OCI-LY7 (cell line): ENCODE measurements at regions not wholly inside any gene's neighbourhood (a gene's known extent, or its start where the extent isn't known, plus 50 kb on each side); places are given as distances from the start of the nearest gene placed in this dataset.
A peak's percentile ranks its signal among the peaks of the same experiment; 100 is the strongest.

ENCODE experiments used
- BruUV-seq: library from RNA; stranded (reverse); fragments of 400-500 nt; replicated peaks from 2 replicates; lab custom pipeline; 2021; lab: Mats Ljungman, UMichigan
- CTCF ChIA-PET: fragments of 300-600 bp; sonication (Branson Sonifier 250); formaldehyde crosslinking; loops from one replicate; lab custom pipeline; 2022; ENCODE audit warnings: antibody characterized with exemption; ENCODE audit not compliant: unreplicated experiment; lab: Charles Lee
- POLR2A ChIA-PET: fragments of 300-600 bp; sonication (Branson Sonifier 250); formaldehyde crosslinking; loops from one replicate; lab custom pipeline; 2022; ENCODE audit warnings: antibody characterized with exemption; lab: Charles Lee
- DNase-seq: peaks from one replicate; pipeline ENCODE4 v3.0.0-alpha.2; 2015; ENCODE audit warnings: low spot score
- H2AFZ ChIP-seq: fragments of 200-600 bp; sonication (generic), shearing (Covaris generic); 2 replicates; pipeline ENCODE4 v1.6.1; 2014; ENCODE audit warnings: mild to moderate bottlenecking, antibody characterized with exemption, low read length, moderate library complexity
- H3K27ac ChIP-seq: fragments of 200-600 bp; sonication (generic); 2 replicates; pipeline ENCODE4 v1.5.1; 2014; ENCODE audit warnings: mixed run types, low read depth, mild to moderate bottlenecking, moderate library complexity, low read length, inconsistent platforms; ENCODE audit not compliant: poor library complexity, severe bottlenecking
- H3K36me3 ChIP-seq: fragments of 200-600 bp; sonication (generic); 2 replicates; pipeline ENCODE4 v1.6.1; 2014; ENCODE audit warnings: mild to moderate bottlenecking, antibody characterized with exemption, low read length, moderate library complexity, mixed read lengths; ENCODE audit not compliant: insufficient read depth
- H3K4me1 ChIP-seq: fragments of 200-600 bp; sonication (generic); 2 replicates; pipeline ENCODE4 v1.5.1; 2014; ENCODE audit warnings: mild to moderate bottlenecking, low read length; ENCODE audit not compliant: insufficient read depth, poor library complexity, severe bottlenecking
- H3K4me2 ChIP-seq: fragments of 200-600 bp; sonication (generic); 2 replicates; pipeline ENCODE4 v1.6.1; 2014; ENCODE audit warnings: mild to moderate bottlenecking, low read length
- H3K4me3 ChIP-seq: fragments of 200-600 bp; sonication (generic); 2 replicates; pipeline ENCODE4 v1.5.1; 2014; ENCODE audit warnings: mild to moderate bottlenecking, low read depth, low read length; ENCODE audit not compliant: poor library complexity, severe bottlenecking
- H3K79me2 ChIP-seq: fragments of 200-600 bp; sonication (generic); 2 replicates; pipeline ENCODE4 v1.6.1; 2016; ENCODE audit warnings: low read depth, mild to moderate bottlenecking, low read length, moderate library complexity, mixed read lengths; ENCODE audit not compliant: insufficient read depth
- H3K9me2 ChIP-seq: fragments of 200-600 bp; sonication (generic); 2 replicates; pipeline ENCODE4 v1.6.1; 2016; ENCODE audit warnings: mild to moderate bottlenecking, low read length, mixed read lengths; ENCODE audit not compliant: insufficient read depth
- H3K9me3 ChIP-seq: fragments of 200-600 bp; sonication (generic); 2 replicates; pipeline ENCODE4 v1.6.1; 2014; ENCODE audit warnings: mild to moderate bottlenecking, mixed run types, low read length, mixed read lengths
- H4K20me1 ChIP-seq: fragments of 200-600 bp; sonication (generic); 2 replicates; pipeline ENCODE4 v1.6.1; 2014; ENCODE audit warnings: mild to moderate bottlenecking, antibody characterized with exemption, low read length, moderate library complexity, mixed read lengths; ENCODE audit not compliant: insufficient read depth
- EZH2phosphoT487 ChIP-seq: fragments of 200-600 bp; sonication (generic); IDR thresholded peaks from 2 replicates; pipeline ENCODE4 v1.6.1; 2018; ENCODE audit warnings: low read depth, borderline replicate concordance, mild to moderate bottlenecking, mixed run types, antibody characterized with exemption, low read length, moderate library complexity, mixed read lengths
- intact Hi-C: fragments of 100-400 bp; cut with micrococcal nuclease; formaldehyde crosslinking; loops from one replicate; pipeline ENCODE4 v1.10.0; 2022; ENCODE audit not compliant: unreplicated experiment
- TF ChIP-seq, protein P1 (sequence below): fragments of 200-600 bp; sonication (generic); conservative IDR thresholded peaks from 2 replicates; pipeline ENCODE4 v1.5.1; 2014; ENCODE audit warnings: mild to moderate bottlenecking, antibody characterized with exemption, low read length, moderate library complexity, mixed read lengths

DNA sequence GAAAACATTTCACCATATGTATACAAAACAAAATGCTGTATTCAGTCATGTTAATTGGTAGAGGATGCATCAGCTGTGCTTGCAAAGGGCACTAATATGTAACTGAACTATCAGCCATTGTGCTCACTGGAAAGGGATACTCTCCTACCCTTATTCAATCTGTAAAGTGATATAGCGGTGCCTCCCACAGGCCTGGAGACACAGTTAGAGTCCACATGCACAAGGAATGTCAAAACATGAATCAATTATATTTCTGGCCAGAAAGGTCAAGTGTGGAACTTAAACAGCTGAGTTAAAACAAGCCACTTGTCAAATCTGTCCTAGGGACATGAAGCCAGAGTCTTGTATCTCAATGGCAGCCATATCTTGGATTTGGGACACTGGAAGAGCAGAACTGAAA is 71.2 kb upstream of the IZUMO3 start:
- no peaks in the 10 kb centered on the region for H3K79me2 ChIP-seq
- intact Hi-C loops: no loop called here
- POLR2A ChIA-PET: no interaction called here
- no peak overlapping the region for H3K4me2 ChIP-seq
- CTCF ChIA-PET: no interaction called here
- H4K20me1 ChIP-seq: no peaks in the 10 kb centered on the region
- H2AFZ ChIP-seq: no peak overlapping the region
- H3K4me1 ChIP-seq: no peaks in the 10 kb centered on the region
- no peak overlapping the region for H3K27ac ChIP-seq
- H3K9me2 ChIP-seq: no peaks in the 10 kb centered on the region; the same call in 1 of the 2 replicates
- H3K4me3 ChIP-seq: no peak overlapping the region
- no TSS peak for BruUV-seq
- no peaks in the 10 kb centered on the region for H3K36me3 ChIP-seq
- TF ChIP-seq, protein P1, sequence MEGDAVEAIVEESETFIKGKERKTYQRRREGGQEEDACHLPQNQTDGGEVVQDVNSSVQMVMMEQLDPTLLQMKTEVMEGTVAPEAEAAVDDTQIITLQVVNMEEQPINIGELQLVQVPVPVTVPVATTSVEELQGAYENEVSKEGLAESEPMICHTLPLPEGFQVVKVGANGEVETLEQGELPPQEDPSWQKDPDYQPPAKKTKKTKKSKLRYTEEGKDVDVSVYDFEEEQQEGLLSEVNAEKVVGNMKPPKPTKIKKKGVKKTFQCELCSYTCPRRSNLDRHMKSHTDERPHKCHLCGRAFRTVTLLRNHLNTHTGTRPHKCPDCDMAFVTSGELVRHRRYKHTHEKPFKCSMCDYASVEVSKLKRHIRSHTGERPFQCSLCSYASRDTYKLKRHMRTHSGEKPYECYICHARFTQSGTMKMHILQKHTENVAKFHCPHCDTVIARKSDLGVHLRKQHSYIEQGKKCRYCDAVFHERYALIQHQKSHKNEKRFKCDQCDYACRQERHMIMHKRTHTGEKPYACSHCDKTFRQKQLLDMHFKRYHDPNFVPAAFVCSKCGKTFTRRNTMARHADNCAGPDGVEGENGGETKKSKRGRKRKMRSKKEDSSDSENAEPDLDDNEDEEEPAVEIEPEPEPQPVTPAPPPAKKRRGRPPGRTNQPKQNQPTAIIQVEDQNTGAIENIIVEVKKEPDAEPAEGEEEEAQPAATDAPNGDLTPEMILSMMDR: no peak
- TF ChIP-seq EZH2phosphoT487: no peak
- no peaks in the 10 kb centered on the region for H3K9me3 ChIP-seq
- no peak for DNase-seq

DNA sequence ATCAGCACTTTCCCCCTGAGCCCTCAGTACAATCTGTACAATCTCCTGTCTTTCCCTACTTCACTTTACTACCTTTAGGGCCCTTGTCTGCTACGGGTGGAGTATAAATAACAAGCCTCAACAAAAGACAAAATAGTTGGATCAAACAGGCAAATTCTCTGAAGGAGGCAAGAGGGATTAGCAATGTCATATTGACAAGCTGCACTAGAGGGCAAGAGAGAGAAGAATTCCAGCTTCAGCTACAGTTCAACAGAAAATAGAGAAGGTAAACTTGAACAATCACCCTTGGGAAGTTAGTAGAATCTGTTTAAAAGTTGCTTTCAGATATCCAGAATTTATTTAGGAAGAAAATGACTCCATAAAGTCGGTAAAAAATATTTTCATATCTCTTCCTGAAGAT is 68.4 kb upstream of the IZUMO3 start:
- H3K4me1 ChIP-seq: no peaks in the 10 kb centered on the region
- intact Hi-C loops: no loop called here
- POLR2A ChIA-PET: no interaction called here
- H2AFZ ChIP-seq: no peak overlapping the region
- H4K20me1 ChIP-seq: no peaks in the 10 kb centered on the region
- no peak for DNase-seq
- H3K4me3 ChIP-seq: no peak overlapping the region
- no peak overlapping the region for H3K4me2 ChIP-seq
- CTCF ChIA-PET: no interaction called here
- TF ChIP-seq, protein P1: 0 out of 2 replicates have a peak, but pooled peaks have one; percentile 16
- no peak for TF ChIP-seq EZH2phosphoT487
- H3K36me3 ChIP-seq: no peaks in the 10 kb centered on the region
- no peak overlapping the region for H3K27ac ChIP-seq
- H3K9me3 ChIP-seq: no peaks in the 10 kb centered on the region
- H3K79me2 ChIP-seq: no peaks in the 10 kb centered on the region
- no TSS peak for BruUV-seq
- no peaks in the 10 kb centered on the region; the same call in 1 of the 2 replicates for H3K9me2 ChIP-seq

GRCh38 chr9:24608599-24608998 is 62.9 kb upstream of the IZUMO3 start:
- no TSS peak for BruUV-seq

More at GRCh38 chr9:24608599-24608998, 62.9 kb upstream of the IZUMO3 start:
- TF ChIP-seq EZH2phosphoT487: no peak
- TF ChIP-seq, protein P1: no peak
- H3K36me3 ChIP-seq: no peaks in the 10 kb centered on the region
- H3K9me3 ChIP-seq: no peaks in the 10 kb centered on the region
- no peaks in the 10 kb centered on the region for H3K4me1 ChIP-seq
- ChIA-PET POLR2A (interaction anchor here (0.6 kb wide), 3 partner anchors 729 to 1514 kb away, joined by 3 read pairs; no protein-coding TSS in a partner anchor), CTCF (no interaction called here)
- no peaks in the 10 kb centered on the region for H3K79me2 ChIP-seq
- H3K27ac ChIP-seq: no peak overlapping the region
- DNase-seq: no peak
- no peak overlapping the region for H2AFZ ChIP-seq
- H3K9me2 ChIP-seq: no peaks in the 10 kb centered on the region
- H4K20me1 ChIP-seq: no peaks in the 10 kb centered on the region
- intact Hi-C loops: loop anchor here (10.0 kb wide), 1 partner anchor 46 kb away; no protein-coding TSS in a partner anchor
- no peak overlapping the region for H3K4me2 ChIP-seq
- H3K4me3 ChIP-seq: no peak overlapping the region
